GM23338 (cell line): ENCODE measurements at regions not wholly inside any gene's neighbourhood (a gene's known extent, or its start where the extent isn't known, plus 50 kb on each side); places are given as distances from the start of the nearest gene placed in this dataset.

Experiments used
- ATAC-seq: fragments of 200-7000 bp; cut with Tn5 transposase; 3 replicates; pipeline ENCODE4 v1.9.1; 2020
- DNase-seq: peaks from one replicate; pipeline ENCODE4 v3.0.0-alpha.2; 2015; ENCODE audit warnings: low spot score
- H2AFZ ChIP-seq: fragments of 200-600 bp; sonication (generic); 2 replicates; pipeline ENCODE4 v1.8.0; 2016; ENCODE audit warnings: antibody characterized with exemption, mild to moderate bottlenecking, moderate library complexity
- H3F3A ChIP-seq: fragments of 200-600 bp; sonication (generic); replicated peaks from 2 replicates; pipeline ENCODE4 v1.8.0; 2017; ENCODE audit warnings: antibody characterized with exemption, mixed run types, low read depth
- H3K27ac ChIP-seq: fragments of 200-600 bp; sonication (generic); 2 replicates; pipeline ENCODE4 v1.6.1; 2016; ENCODE audit warnings: low read depth
- H3K27me3 ChIP-seq: fragments of 200-600 bp; sonication (generic); 2 replicates; pipeline ENCODE4 v1.8.0; 2016; ENCODE audit warnings: mild to moderate bottlenecking, mixed run types, moderate library complexity; ENCODE audit not compliant: insufficient read depth
- H3K36me3 ChIP-seq: fragments of 200-600 bp; sonication (generic); 2 replicates; pipeline ENCODE4 v1.8.0; 2016; ENCODE audit warnings: mild to moderate bottlenecking; ENCODE audit not compliant: insufficient read depth
- H3K4me1 ChIP-seq: fragments of 200-600 bp; sonication (generic); 2 replicates; pipeline ENCODE4 v1.8.0; 2016; ENCODE audit warnings: mild to moderate bottlenecking, moderate library complexity; ENCODE audit not compliant: insufficient read depth
- H3K4me2 ChIP-seq: fragments of 200-600 bp; sonication (generic); 2 replicates; pipeline ENCODE4 v1.7.1; 2017; ENCODE audit warnings: mixed run types
- H3K4me3 ChIP-seq: fragments of 200-600 bp; sonication (generic); 2 replicates; pipeline ENCODE4 v1.6.1; 2016; ENCODE audit warnings: mixed run types
- H3K79me2 ChIP-seq: fragments of 200-600 bp; sonication (generic); replicated peaks from 2 replicates; pipeline ENCODE4 v1.8.0; 2017; ENCODE audit warnings: mild to moderate bottlenecking; ENCODE audit not compliant: insufficient read depth
- H3K9me2 ChIP-seq: fragments of 200-600 bp; sonication (generic); 2 replicates; pipeline ENCODE4 v1.8.0; 2017; ENCODE audit not compliant: insufficient read depth
- H4K20me1 ChIP-seq: fragments of 200-600 bp; sonication (generic); replicated peaks from 2 replicates; pipeline ENCODE4 v1.8.0; 2017; ENCODE audit warnings: mild to moderate bottlenecking; ENCODE audit not compliant: insufficient read depth
- H3K27ac Mint-ChIP-seq: 2 replicates; pipeline ENCODE4 v1.8.0; 2020; ENCODE audit warnings: inconsistent platforms, mild to moderate bottlenecking, moderate library complexity, mixed read lengths
- H3K27me3 Mint-ChIP-seq: 3 replicates; pipeline ENCODE4 v1.8.0; 2022; ENCODE audit warnings: low read depth, mild to moderate bottlenecking, moderate library complexity, mixed read lengths, inconsistent platforms; ENCODE audit not compliant: insufficient read depth, poor library complexity
- H3K36me3 Mint-ChIP-seq: 3 replicates; pipeline ENCODE4 v1.8.0; 2021; ENCODE audit warnings: low read depth, mild to moderate bottlenecking, inconsistent platforms, moderate library complexity, mixed read lengths
- H3K4me1 Mint-ChIP-seq: 3 replicates; pipeline ENCODE4 v1.8.0; 2020; ENCODE audit warnings: mild to moderate bottlenecking, inconsistent platforms, mixed read lengths
- H3K4me3 Mint-ChIP-seq: 3 replicates; pipeline ENCODE4 v1.8.0; 2021; ENCODE audit warnings: moderate library complexity, mild to moderate bottlenecking, inconsistent platforms, mixed read lengths
- H3K9me3 Mint-ChIP-seq: 3 replicates; pipeline ENCODE4 v1.8.0; 2020; ENCODE audit warnings: moderate library complexity, mild to moderate bottlenecking, inconsistent platforms, mixed read lengths
- CREB1 ChIP-seq: fragments of 250-450 bp; sonication (Bioruptor Pico); IDR thresholded peaks from 2 replicates; pipeline ENCODE4 v1.5.0; 2020; ENCODE audit warnings: low read depth, mild to moderate bottlenecking, moderate library complexity
- EZH2 ChIP-seq: fragments of 200-600 bp; sonication (generic); IDR thresholded peaks from one replicate; pipeline ENCODE4 v1.8.0; 2017; ENCODE audit warnings: antibody characterized with exemption, mild to moderate bottlenecking, low read depth; ENCODE audit not compliant: unreplicated experiment
- EZH2phosphoT487 ChIP-seq: fragments of 200-600 bp; sonication (generic); IDR thresholded peaks from one replicate; pipeline ENCODE4 v1.8.1; 2018; ENCODE audit warnings: antibody characterized with exemption; ENCODE audit not compliant: unreplicated experiment
- JUNB ChIP-seq: IDR thresholded peaks from one replicate; pipeline ENCODE4 v1.6.1; 2016; ENCODE audit warnings: antibody characterized with exemption; ENCODE audit not compliant: unreplicated experiment
- NANOG ChIP-seq: IDR thresholded peaks from 2 replicates; pipeline ENCODE4 v1.6.1; 2016; ENCODE audit warnings: antibody characterized with exemption, borderline replicate concordance
- POLR2AphosphoS5 ChIP-seq: IDR thresholded peaks from 2 replicates; pipeline ENCODE4 v1.6.1; 2016; ENCODE audit warnings: antibody characterized with exemption, low read depth
- STAT1 ChIP-seq: IDR thresholded peaks from one replicate; pipeline ENCODE4 v1.6.1; 2016; ENCODE audit warnings: antibody characterized with exemption; ENCODE audit not compliant: unreplicated experiment
- ZNF331 ChIP-seq: fragments of 250-450 bp; sonication (Bioruptor Pico); IDR thresholded peaks from 2 replicates; pipeline ENCODE4 v1.5.0; 2020; ENCODE audit warnings: low read depth, mild to moderate bottlenecking, moderate library complexity
- TF ChIP-seq, protein P1 (sequence below): fragments of 250-450 bp; sonication (Bioruptor Pico); IDR thresholded peaks from 2 replicates; pipeline ENCODE4 v1.5.0; 2020; ENCODE audit warnings: mild to moderate bottlenecking, moderate library complexity
- TF ChIP-seq, protein P2 (sequence below), 2 experiments: fragments of 200-600 bp in 1 of 2; sonication (generic) in 1 of 2; conservative IDR thresholded peaks; 2 replicates each; pipeline versions ENCODE4 v1.5.1 to v1.6.1; 2016 to 2017; ENCODE audit warnings: antibody characterized with exemption in 2 of 2, low read depth in 2 of 2, mild to moderate bottlenecking in 2 of 2, moderate library complexity in 1 of 2
- TF ChIP-seq, protein P3 (sequence below): IDR thresholded peaks from 2 replicates; pipeline ENCODE4 v1.6.1; 2016; ENCODE audit warnings: antibody characterized with exemption
- TF ChIP-seq, protein P4 (sequence below): IDR thresholded peaks from one replicate; pipeline ENCODE4 v1.6.1; 2018; ENCODE audit warnings: antibody characterized with exemption; ENCODE audit not compliant: unreplicated experiment

DNA sequence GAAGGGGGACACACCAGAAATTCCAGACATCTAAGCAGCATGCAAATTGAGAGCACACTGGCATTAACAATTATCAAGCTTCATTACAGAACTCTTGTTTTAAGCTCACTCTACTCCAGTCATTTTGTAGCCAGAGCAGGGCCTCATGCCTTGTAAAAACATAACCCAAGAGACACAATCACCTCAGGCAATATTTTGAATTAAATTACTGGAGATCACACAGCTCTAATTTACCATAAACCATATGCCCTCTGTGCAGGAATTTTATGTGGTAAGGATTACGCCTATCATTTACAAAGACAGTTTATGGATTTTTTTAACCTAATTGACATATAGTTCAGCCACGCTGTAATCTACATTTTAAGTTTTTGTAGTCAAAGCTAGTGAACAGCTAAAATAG is 414.1 kb upstream of the DDI1 start:
- DNase-seq = no peak
- H3K27me3 Mint-ChIP-seq = no peaks in the 10 kb centered on the region
- no peak overlapping the region for H3K4me3 Mint-ChIP-seq
- no peak overlapping the region for H3K27ac ChIP-seq
- no peaks in the 10 kb centered on the region for H3K79me2 ChIP-seq
- H3K27me3 ChIP-seq = no peaks in the 10 kb centered on the region
- H2AFZ ChIP-seq = no peak overlapping the region
- peaks cover 18% of the 10 kb centered on the region for H3K4me1 Mint-ChIP-seq
- no peak overlapping the region for H3K4me2 ChIP-seq
- H3K4me3 ChIP-seq = no peak overlapping the region
- H3K9me3 Mint-ChIP-seq = no peaks in the 10 kb centered on the region
- H3K36me3 ChIP-seq = no peaks in the 10 kb centered on the region
- H3F3A ChIP-seq = no peaks in the 10 kb centered on the region
- no peaks in the 10 kb centered on the region for H3K36me3 Mint-ChIP-seq
- H3K4me1 ChIP-seq = 0 out of 2 replicates have a peak, but pooled peaks cover 5% of the 10 kb centered on the region
- ATAC-seq = no peak
- H3K27ac Mint-ChIP-seq = no peak overlapping the region
- H4K20me1 ChIP-seq = no peaks in the 10 kb centered on the region
- TF ChIP-seq JUNB (no peak), NANOG (no peak), EZH2phosphoT487 (no peak), EZH2 (no peak), CREB1 (CRISPR knock-in tag) (no peak), STAT1 (no peak), ZNF331 (CRISPR knock-in tag) (no peak), POLR2AphosphoS5 (no peak)
- TF ChIP-seq, protein P1, sequence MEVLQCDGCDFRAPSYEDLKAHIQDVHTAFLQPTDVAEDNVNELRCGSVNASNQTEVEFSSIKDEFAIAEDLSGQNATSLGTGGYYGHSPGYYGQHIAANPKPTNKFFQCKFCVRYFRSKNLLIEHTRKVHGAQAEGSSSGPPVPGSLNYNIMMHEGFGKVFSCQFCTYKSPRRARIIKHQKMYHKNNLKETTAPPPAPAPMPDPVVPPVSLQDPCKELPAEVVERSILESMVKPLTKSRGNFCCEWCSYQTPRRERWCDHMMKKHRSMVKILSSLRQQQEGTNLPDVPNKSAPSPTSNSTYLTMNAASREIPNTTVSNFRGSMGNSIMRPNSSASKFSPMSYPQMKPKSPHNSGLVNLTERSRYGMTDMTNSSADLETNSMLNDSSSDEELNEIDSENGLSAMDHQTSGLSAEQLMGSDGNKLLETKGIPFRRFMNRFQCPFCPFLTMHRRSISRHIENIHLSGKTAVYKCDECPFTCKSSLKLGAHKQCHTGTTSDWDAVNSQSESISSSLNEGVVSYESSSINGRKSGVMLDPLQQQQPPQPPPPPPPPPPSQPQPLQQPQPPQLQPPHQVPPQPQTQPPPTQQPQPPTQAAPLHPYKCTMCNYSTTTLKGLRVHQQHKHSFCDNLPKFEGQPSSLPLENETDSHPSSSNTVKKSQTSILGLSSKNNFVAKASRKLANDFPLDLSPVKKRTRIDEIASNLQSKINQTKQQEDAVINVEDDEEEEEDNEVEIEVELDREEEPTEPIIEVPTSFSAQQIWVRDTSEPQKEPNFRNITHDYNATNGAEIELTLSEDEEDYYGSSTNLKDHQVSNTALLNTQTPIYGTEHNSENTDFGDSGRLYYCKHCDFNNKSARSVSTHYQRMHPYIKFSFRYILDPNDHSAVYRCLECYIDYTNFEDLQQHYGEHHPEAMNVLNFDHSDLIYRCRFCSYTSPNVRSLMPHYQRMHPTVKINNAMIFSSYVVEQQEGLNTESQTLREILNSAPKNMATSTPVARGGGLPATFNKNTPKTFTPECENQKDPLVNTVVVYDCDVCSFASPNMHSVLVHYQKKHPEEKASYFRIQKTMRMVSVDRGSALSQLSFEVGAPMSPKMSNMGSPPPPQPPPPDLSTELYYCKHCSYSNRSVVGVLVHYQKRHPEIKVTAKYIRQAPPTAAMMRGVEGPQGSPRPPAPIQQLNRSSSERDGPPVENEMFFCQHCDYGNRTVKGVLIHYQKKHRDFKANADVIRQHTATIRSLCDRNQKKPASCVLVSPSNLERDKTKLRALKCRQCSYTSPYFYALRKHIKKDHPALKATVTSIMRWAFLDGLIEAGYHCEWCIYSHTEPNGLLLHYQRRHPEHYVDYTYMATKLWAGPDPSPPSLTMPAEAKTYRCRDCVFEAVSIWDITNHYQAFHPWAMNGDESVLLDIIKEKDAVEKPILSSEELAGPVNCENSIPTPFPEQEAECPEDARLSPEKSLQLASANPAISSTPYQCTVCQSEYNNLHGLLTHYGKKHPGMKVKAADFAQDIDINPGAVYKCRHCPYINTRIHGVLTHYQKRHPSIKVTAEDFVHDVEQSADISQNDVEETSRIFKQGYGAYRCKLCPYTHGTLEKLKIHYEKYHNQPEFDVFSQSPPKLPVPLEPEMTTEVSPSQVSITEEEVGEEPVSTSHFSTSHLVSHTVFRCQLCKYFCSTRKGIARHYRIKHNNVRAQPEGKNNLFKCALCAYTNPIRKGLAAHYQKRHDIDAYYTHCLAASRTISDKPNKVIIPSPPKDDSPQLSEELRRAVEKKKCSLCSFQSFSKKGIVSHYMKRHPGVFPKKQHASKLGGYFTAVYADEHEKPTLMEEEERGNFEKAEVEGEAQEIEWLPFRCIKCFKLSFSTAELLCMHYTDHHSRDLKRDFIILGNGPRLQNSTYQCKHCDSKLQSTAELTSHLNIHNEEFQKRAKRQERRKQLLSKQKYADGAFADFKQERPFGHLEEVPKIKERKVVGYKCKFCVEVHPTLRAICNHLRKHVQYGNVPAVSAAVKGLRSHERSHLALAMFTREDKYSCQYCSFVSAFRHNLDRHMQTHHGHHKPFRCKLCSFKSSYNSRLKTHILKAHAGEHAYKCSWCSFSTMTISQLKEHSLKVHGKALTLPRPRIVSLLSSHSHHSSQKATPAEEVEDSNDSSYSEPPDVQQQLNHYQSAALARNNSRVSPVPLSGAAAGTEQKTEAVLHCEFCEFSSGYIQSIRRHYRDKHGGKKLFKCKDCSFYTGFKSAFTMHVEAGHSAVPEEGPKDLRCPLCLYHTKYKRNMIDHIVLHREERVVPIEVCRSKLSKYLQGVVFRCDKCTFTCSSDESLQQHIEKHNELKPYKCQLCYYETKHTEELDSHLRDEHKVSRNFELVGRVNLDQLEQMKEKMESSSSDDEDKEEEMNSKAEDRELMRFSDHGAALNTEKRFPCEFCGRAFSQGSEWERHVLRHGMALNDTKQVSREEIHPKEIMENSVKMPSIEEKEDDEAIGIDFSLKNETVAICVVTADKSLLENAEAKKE (CRISPR knock-in tag) = no peak
- TF ChIP-seq, protein P2, sequence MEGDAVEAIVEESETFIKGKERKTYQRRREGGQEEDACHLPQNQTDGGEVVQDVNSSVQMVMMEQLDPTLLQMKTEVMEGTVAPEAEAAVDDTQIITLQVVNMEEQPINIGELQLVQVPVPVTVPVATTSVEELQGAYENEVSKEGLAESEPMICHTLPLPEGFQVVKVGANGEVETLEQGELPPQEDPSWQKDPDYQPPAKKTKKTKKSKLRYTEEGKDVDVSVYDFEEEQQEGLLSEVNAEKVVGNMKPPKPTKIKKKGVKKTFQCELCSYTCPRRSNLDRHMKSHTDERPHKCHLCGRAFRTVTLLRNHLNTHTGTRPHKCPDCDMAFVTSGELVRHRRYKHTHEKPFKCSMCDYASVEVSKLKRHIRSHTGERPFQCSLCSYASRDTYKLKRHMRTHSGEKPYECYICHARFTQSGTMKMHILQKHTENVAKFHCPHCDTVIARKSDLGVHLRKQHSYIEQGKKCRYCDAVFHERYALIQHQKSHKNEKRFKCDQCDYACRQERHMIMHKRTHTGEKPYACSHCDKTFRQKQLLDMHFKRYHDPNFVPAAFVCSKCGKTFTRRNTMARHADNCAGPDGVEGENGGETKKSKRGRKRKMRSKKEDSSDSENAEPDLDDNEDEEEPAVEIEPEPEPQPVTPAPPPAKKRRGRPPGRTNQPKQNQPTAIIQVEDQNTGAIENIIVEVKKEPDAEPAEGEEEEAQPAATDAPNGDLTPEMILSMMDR (conservative IDR thresholded peaks at IDR 0.05; ENCODE audit: low read depth in 2 of 2) = no peak
- TF ChIP-seq, protein P3, sequence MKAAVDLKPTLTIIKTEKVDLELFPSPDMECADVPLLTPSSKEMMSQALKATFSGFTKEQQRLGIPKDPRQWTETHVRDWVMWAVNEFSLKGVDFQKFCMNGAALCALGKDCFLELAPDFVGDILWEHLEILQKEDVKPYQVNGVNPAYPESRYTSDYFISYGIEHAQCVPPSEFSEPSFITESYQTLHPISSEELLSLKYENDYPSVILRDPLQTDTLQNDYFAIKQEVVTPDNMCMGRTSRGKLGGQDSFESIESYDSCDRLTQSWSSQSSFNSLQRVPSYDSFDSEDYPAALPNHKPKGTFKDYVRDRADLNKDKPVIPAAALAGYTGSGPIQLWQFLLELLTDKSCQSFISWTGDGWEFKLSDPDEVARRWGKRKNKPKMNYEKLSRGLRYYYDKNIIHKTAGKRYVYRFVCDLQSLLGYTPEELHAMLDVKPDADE = no peak
- TF ChIP-seq, protein P4, sequence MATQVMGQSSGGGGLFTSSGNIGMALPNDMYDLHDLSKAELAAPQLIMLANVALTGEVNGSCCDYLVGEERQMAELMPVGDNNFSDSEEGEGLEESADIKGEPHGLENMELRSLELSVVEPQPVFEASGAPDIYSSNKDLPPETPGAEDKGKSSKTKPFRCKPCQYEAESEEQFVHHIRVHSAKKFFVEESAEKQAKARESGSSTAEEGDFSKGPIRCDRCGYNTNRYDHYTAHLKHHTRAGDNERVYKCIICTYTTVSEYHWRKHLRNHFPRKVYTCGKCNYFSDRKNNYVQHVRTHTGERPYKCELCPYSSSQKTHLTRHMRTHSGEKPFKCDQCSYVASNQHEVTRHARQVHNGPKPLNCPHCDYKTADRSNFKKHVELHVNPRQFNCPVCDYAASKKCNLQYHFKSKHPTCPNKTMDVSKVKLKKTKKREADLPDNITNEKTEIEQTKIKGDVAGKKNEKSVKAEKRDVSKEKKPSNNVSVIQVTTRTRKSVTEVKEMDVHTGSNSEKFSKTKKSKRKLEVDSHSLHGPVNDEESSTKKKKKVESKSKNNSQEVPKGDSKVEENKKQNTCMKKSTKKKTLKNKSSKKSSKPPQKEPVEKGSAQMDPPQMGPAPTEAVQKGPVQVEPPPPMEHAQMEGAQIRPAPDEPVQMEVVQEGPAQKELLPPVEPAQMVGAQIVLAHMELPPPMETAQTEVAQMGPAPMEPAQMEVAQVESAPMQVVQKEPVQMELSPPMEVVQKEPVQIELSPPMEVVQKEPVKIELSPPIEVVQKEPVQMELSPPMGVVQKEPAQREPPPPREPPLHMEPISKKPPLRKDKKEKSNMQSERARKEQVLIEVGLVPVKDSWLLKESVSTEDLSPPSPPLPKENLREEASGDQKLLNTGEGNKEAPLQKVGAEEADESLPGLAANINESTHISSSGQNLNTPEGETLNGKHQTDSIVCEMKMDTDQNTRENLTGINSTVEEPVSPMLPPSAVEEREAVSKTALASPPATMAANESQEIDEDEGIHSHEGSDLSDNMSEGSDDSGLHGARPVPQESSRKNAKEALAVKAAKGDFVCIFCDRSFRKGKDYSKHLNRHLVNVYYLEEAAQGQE = no peak
- H3K9me2 ChIP-seq = peaks cover 22% of the 10 kb centered on the region; the same call in 1 of the 2 replicates
